Erythroblast (primary cell): ENCODE measurements at regions not wholly inside any gene's neighbourhood (a gene's known extent, or its start where the extent isn't known, plus 50 kb on each side); places are given as distances from the start of the nearest gene placed in this dataset.

Experiments
- GATA1 ChIP-seq: IDR thresholded peaks from 2 replicates; pipeline ENCODE4 v1.6.1; 2011; ENCODE audit warnings: low read depth, mild to moderate bottlenecking, control low read depth, low read length, moderate library complexity
- POLR2A ChIP-seq: IDR thresholded peaks from 2 replicates; pipeline ENCODE4 v1.6.1; 2011; ENCODE audit warnings: mild to moderate bottlenecking, low read length

DNA sequence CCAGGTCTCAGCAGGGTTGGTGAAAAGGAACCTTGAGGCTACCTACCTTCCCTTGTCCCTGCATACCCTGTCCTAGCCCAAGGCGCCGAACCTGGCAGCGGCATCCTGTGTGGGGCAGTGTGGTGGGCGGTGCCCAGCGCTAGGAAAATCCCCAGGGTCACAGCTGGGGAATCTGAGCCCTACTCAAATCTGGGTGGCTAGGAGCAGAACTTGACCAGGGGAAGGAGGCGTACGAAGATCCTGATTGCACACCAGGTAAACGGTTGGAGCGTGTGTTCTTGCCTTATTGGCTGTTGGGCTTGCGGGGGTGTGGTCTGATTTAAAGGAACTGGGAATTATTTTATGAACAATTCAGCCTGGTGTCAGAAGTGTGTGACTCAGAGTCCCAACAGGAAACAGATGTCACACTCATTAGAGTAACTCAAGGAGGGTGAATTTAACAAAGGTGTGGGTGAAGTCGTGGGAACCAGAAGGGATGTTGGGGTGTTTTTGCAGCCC lies 118.6 kb downstream of the LRIG2 start:
- no peak for TF ChIP-seq POLR2A
- no peak for TF ChIP-seq GATA1
